Prostate gland (tissue), 2 donors: ENCODE measurements at regions not wholly inside any gene's neighbourhood (a gene's known extent, or its start where the extent isn't known, plus 50 kb on each side); places are given as distances from the start of the nearest gene placed in this dataset.
A peak's percentile ranks its signal among the peaks of the same experiment; 100 is the strongest.

ENCODE experiments used
- DNase-seq: peaks from one replicate; pipeline ENCODE4 v3.0.0-alpha.2; 2019; ENCODE audit warnings: low spot score
- H3K27ac ChIP-seq, 2 donors: fragments of 200-600 bp; sonication (generic); 2 replicates each; pipeline ENCODE4 v1.5.1; 2017 to 2019
- H3K27me3 ChIP-seq: fragments of 200-600 bp; sonication (generic); replicated peaks from 2 replicates; pipeline ENCODE4 v1.5.1; 2019; ENCODE audit not compliant: insufficient read depth
- H3K36me3 ChIP-seq, 2 donors: fragments of 200-600 bp; sonication (generic); 1 replicate in 1 of 2; 2 replicates in 1 of 2; pipeline versions ENCODE4 v1.5.1 to v1.8.1; 2017 to 2019
- H3K4me1 ChIP-seq: fragments of 200-600 bp; sonication (generic); replicated peaks from 2 replicates; pipeline ENCODE4 v1.5.1; 2019
- H3K4me3 ChIP-seq, 2 donors: fragments of 200-600 bp; sonication (generic); 2 replicates each; pipeline ENCODE4 v1.5.1; 2017 to 2019
- H3K9me3 ChIP-seq: fragments of 200-600 bp; sonication (generic); 2 replicates; pipeline ENCODE4 v1.5.1; 2017
- CTCF ChIP-seq, 4 experiments: fragments of 200-600 bp in 2 of 4; fragments of 450-650 bp in 2 of 4; sonication (generic) in 2 of 4; IDR thresholded peaks; 1 replicate in 3 of 4; 2 replicates in 1 of 4; pipeline ENCODE4 v1.5.1; 2016 to 2019; ENCODE audit warnings: antibody characterized with exemption in 4 of 4, mild to moderate bottlenecking in 2 of 4, moderate library complexity in 2 of 4
- POLR2A ChIP-seq: fragments of 450-650 bp; IDR thresholded peaks from one replicate; pipeline ENCODE4 v1.6.1; 2016; ENCODE audit warnings: antibody characterized with exemption, mild to moderate bottlenecking
- POLR2AphosphoS5 ChIP-seq: sonication (generic); formaldehyde crosslinking; IDR thresholded peaks from one replicate; pipeline ENCODE4 v1.6.1; 2017; ENCODE audit warnings: antibody characterized with exemption
- WGBS: methylation state at CpG from one replicate; pipeline ENCODE4 v1.1.5; 2018; 5-methylcytosine and 5-hydroxymethylcytosine counted together
- intact Hi-C: fragments of 100-400 bp; cut with DNase I; formaldehyde crosslinking; loops from one replicate; pipeline ENCODE4 v1.14.2; 2022

- TF ChIP-seq CTCF (IDR thresholded peaks at IDR 0.05) (no peak), POLR2A (no peak), POLR2AphosphoS5 (no peak)
- intact Hi-C loops, result no loop called here
- Histone ChIP-seq H3K27ac (no peak overlapping the region), H3K4me3 (no peak overlapping the region), H3K36me3 (no peaks in the 10 kb centered on the region), H3K27me3 (no peaks in the 10 kb centered on the region), H3K4me1 (no peaks in the 10 kb centered on the region), H3K9me3 (no peaks in the 10 kb centered on the region)
- DNase-seq, result no peak
- 96% methylated on average over 1 of the region's 1 CpG for WGBS
These were observed 198.1 kb upstream of the NFE2L3 start for GRCh38 chr7:25953859-25954258.

- TF ChIP-seq CTCF (IDR thresholded peaks at IDR 0.05), result no peak
- TF ChIP-seq POLR2A, result no peak
- TF ChIP-seq POLR2AphosphoS5, result no peak
- intact Hi-C loops, result no loop called here
- Histone ChIP-seq H3K4me1 (no peaks in the 10 kb centered on the region), H3K27me3 (no peaks in the 10 kb centered on the region), H3K4me3 (no peak overlapping the region), H3K27ac (no peak overlapping the region), H3K9me3 (no peaks in the 10 kb centered on the region), H3K36me3 (no peaks in the 10 kb centered on the region)
- 94% methylated on average over 3 of the region's 3 CpGs for WGBS
- no peak for DNase-seq
These were observed 197.6 kb upstream of the NFE2L3 start for GRCh38 chr7:25954395-25954794.

- no peaks in the 10 kb centered on the region for H3K9me3 ChIP-seq
- TF ChIP-seq POLR2AphosphoS5 (peak; percentile 48), POLR2A (no peak), CTCF (IDR thresholded peaks at IDR 0.05) (no peak)
- no peak overlapping the region for H3K4me3 ChIP-seq
- intact Hi-C loops, result no loop called here
- H3K4me1 ChIP-seq, result peaks cover under 1% of the 10 kb centered on the region
- 24% methylated on average over 5 of the region's 5 CpGs for WGBS
- no peaks in the 10 kb centered on the region for H3K27me3 ChIP-seq
- DNase-seq, result no peak
- no peaks in the 10 kb centered on the region for H3K36me3 ChIP-seq
- H3K27ac ChIP-seq, result peak overlapping the region; percentile 35 to 68
These were observed 192.7 kb upstream of the NFE2L3 start for GRCh38 chr7:25959168-25959734.

- no peaks in the 10 kb centered on the region for H3K27me3 ChIP-seq
- H3K4me1 ChIP-seq, result peaks cover 11% of the 10 kb centered on the region
- WGBS, result 83% methylated on average over 3 of the region's 3 CpGs
- H3K4me3 ChIP-seq, result no peak overlapping the region
- intact Hi-C loops, result no loop called here
- TF ChIP-seq CTCF (IDR thresholded peaks at IDR 0.05) (no peak), POLR2AphosphoS5 (no peak), POLR2A (no peak)
- no peak overlapping the region for H3K27ac ChIP-seq
- H3K36me3 ChIP-seq, result no peaks in the 10 kb centered on the region
- DNase-seq, result no peak
- no peaks in the 10 kb centered on the region for H3K9me3 ChIP-seq
These were observed 188.3 kb upstream of the NFE2L3 start for GRCh38 chr7:25963733-25964132.

- Histone ChIP-seq H3K36me3 (no peaks in the 10 kb centered on the region), H3K27ac (peak overlapping the region; percentile 14 to 47), H3K4me3 (no peak overlapping the region), H3K27me3 (no peaks in the 10 kb centered on the region), H3K9me3 (no peaks in the 10 kb centered on the region), H3K4me1 (peaks cover 11% of the 10 kb centered on the region)
- no peak for TF ChIP-seq CTCF (IDR thresholded peaks at IDR 0.05)
- peak; percentile 11 for TF ChIP-seq POLR2AphosphoS5
- intact Hi-C loops, result no loop called here
- WGBS, result 23% methylated on average over 6 of the region's 6 CpGs
- DNase-seq, result peak; percentile 34
These were observed 187.5 kb upstream of the NFE2L3 start for GRCh38 chr7:25964483-25964991.
